Glutamatergic neuron (in vitro differentiated cells): ENCODE measurements at regions not wholly inside any gene's neighbourhood (a gene's known extent, or its start where the extent isn't known, plus 50 kb on each side); places are given as distances from the start of the nearest gene placed in this dataset.
"Not testable (repeated sequence)": the region's sequence is repeated elsewhere in the genome, so short reads cannot be mapped to it uniquely, and the experiment has no call there.

Experiments
- DNase-seq: peaks from one replicate; pipeline ENCODE4 v3.0.0; 2022
- H3K27ac Mint-ChIP-seq: one replicate; pipeline ENCODE4 v1.8.0; 2020; ENCODE audit warnings: mild to moderate bottlenecking, mixed read lengths, inconsistent platforms; ENCODE audit not compliant: unreplicated experiment
- H3K27me3 Mint-ChIP-seq: one replicate; pipeline ENCODE4 v1.8.0; 2020; ENCODE audit warnings: mild to moderate bottlenecking, moderate library complexity, mixed read lengths, inconsistent platforms; ENCODE audit not compliant: unreplicated experiment
- H3K36me3 Mint-ChIP-seq: one replicate; pipeline ENCODE4 v1.8.0; 2020; ENCODE audit warnings: mild to moderate bottlenecking, mixed read lengths, inconsistent platforms; ENCODE audit not compliant: unreplicated experiment
- H3K4me1 Mint-ChIP-seq: one replicate; pipeline ENCODE4 v1.8.0; 2020; ENCODE audit warnings: mild to moderate bottlenecking, low read depth, mixed read lengths, inconsistent platforms; ENCODE audit not compliant: unreplicated experiment
- H3K4me3 Mint-ChIP-seq: one replicate; pipeline ENCODE4 v1.8.0; 2020; ENCODE audit warnings: mild to moderate bottlenecking, mixed read lengths, inconsistent platforms; ENCODE audit not compliant: unreplicated experiment
- H3K9me3 Mint-ChIP-seq: one replicate; pipeline ENCODE4 v1.8.0; 2020; ENCODE audit warnings: mild to moderate bottlenecking, moderate library complexity, mixed read lengths, inconsistent platforms; ENCODE audit not compliant: unreplicated experiment
- TF ChIP-seq, protein P1 (sequence below): fragments of 200-600 bp; sonication (generic); IDR thresholded peaks from one replicate; pipeline ENCODE4 v1.5.0; 2021; ENCODE audit not compliant: partially characterized antibody, unreplicated experiment

- Mint-ChIP-seq H3K4me3 (no peak overlapping the region), H3K36me3 (no peaks in the 10 kb centered on the region), H3K4me1 (peaks cover 2% of the 10 kb centered on the region), H3K9me3 (no peaks in the 10 kb centered on the region), H3K27me3 (no peaks in the 10 kb centered on the region), H3K27ac (no peak overlapping the region)
- DNase-seq = no peak
- TF ChIP-seq, protein P1, sequence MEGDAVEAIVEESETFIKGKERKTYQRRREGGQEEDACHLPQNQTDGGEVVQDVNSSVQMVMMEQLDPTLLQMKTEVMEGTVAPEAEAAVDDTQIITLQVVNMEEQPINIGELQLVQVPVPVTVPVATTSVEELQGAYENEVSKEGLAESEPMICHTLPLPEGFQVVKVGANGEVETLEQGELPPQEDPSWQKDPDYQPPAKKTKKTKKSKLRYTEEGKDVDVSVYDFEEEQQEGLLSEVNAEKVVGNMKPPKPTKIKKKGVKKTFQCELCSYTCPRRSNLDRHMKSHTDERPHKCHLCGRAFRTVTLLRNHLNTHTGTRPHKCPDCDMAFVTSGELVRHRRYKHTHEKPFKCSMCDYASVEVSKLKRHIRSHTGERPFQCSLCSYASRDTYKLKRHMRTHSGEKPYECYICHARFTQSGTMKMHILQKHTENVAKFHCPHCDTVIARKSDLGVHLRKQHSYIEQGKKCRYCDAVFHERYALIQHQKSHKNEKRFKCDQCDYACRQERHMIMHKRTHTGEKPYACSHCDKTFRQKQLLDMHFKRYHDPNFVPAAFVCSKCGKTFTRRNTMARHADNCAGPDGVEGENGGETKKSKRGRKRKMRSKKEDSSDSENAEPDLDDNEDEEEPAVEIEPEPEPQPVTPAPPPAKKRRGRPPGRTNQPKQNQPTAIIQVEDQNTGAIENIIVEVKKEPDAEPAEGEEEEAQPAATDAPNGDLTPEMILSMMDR = no peak
Observed at GRCh38 chr18:55903911-55904310, 315.9 kb upstream of the TCF4 start.

DNA sequence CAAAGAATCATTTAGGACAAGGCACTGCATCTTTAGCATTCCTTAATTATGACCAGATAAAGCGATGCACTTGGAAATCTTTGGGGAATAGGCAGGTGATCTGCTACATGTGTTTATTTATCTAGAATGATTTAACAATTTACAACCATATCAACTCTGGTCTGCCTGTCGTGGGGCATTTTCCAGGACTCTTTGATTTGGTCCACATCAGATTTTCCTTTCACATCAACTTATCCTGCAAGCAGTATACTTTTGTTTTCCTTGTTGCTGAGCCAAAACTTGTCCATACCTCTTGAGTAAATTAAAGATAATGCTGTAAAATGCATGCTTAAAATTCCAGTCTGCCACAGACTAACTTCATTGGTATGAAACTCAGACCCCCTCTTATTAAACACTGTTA, 312.4 kb upstream of the TCF4 start:
- Mint-ChIP-seq H3K4me1 (peaks cover 4% of the 10 kb centered on the region), H3K36me3 (no peaks in the 10 kb centered on the region), H3K27me3 (no peaks in the 10 kb centered on the region), H3K9me3 (no peaks in the 10 kb centered on the region), H3K4me3 (no peak overlapping the region), H3K27ac (no peak overlapping the region)
- DNase-seq = no peak
- TF ChIP-seq, protein P1 = no peak

DNA sequence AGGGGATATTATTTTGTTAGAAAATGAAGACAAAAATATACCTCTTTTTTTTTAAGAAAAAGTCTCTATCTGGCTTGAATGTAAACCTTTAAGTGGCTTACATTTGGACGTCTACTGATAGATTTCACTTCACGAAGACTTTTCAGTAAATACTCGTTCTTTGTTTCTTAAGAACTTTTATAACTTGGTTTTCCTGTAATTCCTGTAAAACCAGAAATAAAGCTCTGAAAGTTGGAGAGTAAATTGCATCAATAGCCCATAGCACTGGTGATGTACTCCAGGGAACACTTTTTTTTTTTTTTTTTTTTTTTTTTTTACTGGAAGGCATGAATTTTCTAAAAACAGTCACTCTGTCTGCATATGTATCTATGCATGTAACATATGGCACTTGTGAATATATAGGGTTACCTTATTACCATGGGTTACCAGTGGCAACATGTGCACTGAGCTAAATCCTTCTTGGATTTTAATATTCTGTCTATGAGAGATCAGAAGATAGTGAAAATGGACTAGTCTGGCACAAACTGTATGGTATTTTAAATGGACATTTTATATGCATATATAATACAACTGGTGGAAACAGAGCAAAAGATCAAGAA, 309.2 kb upstream of the TCF4 start:
- Mint-ChIP-seq H3K27me3 (no peaks in the 10 kb centered on the region), H3K27ac (no peak overlapping the region), H3K4me1 (peaks cover 7% of the 10 kb centered on the region), H3K9me3 (no peaks in the 10 kb centered on the region), H3K4me3 (no peak overlapping the region), H3K36me3 (no peaks in the 10 kb centered on the region)
- TF ChIP-seq, protein P1 = no peak
- DNase-seq = no peak

DNA sequence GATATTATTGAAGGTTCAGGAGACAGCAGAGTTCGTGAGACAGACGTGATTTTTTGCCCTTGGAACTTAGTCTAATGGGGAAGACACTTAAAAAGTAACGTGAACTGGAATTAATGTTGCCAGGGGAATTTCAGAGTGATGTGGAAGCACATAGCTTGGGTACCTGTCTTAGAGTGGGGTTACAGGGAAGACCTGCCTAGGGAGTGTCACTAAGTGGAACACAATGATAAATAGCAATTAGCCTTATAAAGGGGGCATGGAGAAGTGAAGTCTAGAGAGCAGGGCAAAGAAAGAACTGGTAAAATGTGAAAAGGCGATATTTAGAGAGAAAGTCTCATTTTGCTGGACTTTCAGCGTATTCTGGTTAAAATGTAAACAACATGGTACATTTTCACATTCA, 306.0 kb upstream of the TCF4 start:
- Mint-ChIP-seq H3K4me1 (peaks cover 7% of the 10 kb centered on the region), H3K27ac (no peak overlapping the region), H3K27me3 (no peaks in the 10 kb centered on the region), H3K4me3 (peak overlapping the region; percentile 39), H3K36me3 (no peaks in the 10 kb centered on the region), H3K9me3 (peaks cover 2% of the 10 kb centered on the region)
- no peak for DNase-seq
- TF ChIP-seq, protein P1 = no peak

- not testable (repeated sequence) for H3K4me1 Mint-ChIP-seq, DNase-seq, H3K9me3 Mint-ChIP-seq, H3K36me3 Mint-ChIP-seq, H3K27me3 Mint-ChIP-seq
- Mint-ChIP-seq H3K27ac (peak overlapping the region; percentile 84), H3K4me3 (peak overlapping the region; percentile 67)
Observed at GRCh38 chr18:55892862-55893813, 305.1 kb upstream of the TCF4 start.
